Adipocyte (in vitro differentiated cells): ENCODE measurements at regions not wholly inside any gene's neighbourhood (a gene's known extent, or its start where the extent isn't known, plus 50 kb on each side); places are given as distances from the start of the nearest gene placed in this dataset.

ENCODE experiments used
- DNase-seq: peaks from one replicate; pipeline ENCODE4 v3.0.0-alpha.2; 2015; ENCODE audit warnings: low read depth
- H3K27me3 ChIP-seq: replicated peaks from 2 replicates; pipeline ENCODE4 v1.7.0; 2013; ENCODE audit warnings: mild to moderate bottlenecking, low read length, moderate library complexity; ENCODE audit not compliant: control insufficient read depth, insufficient read depth
- H3K36me3 ChIP-seq: 2 replicates; pipeline ENCODE4 v1.7.0; 2013; ENCODE audit warnings: low read length, mild to moderate bottlenecking, moderate library complexity; ENCODE audit not compliant: control insufficient read depth, insufficient read depth, severe bottlenecking
- H3K4me1 ChIP-seq: 2 replicates; pipeline ENCODE4 v1.7.0; 2013; ENCODE audit warnings: mild to moderate bottlenecking, low read length, moderate library complexity; ENCODE audit not compliant: control insufficient read depth, insufficient read depth
- H3K4me3 ChIP-seq: 2 replicates; pipeline ENCODE4 v1.7.0; 2013; ENCODE audit warnings: mild to moderate bottlenecking, low read length, moderate library complexity
- H3K9ac ChIP-seq: 2 replicates; pipeline ENCODE4 v1.7.0; 2013; ENCODE audit warnings: mild to moderate bottlenecking, low read length, moderate library complexity
- H3K9me3 ChIP-seq: 2 replicates; pipeline ENCODE4 v1.7.0; 2013; ENCODE audit warnings: mild to moderate bottlenecking, low read length, moderate library complexity; ENCODE audit not compliant: control insufficient read depth

GRCh38 chr6:134517868-134518267 lies 200.0 kb upstream of the SGK1 start:
- H3K9me3 ChIP-seq: no peaks in the 10 kb centered on the region
- H3K36me3 ChIP-seq: no peaks in the 10 kb centered on the region
- peaks cover 39% of the 10 kb centered on the region for H3K4me1 ChIP-seq
- H3K9ac ChIP-seq: peak overlapping the region; percentile 47
- H3K4me3 ChIP-seq: peak overlapping the region; percentile 59
- DNase-seq: no peak
- no peaks in the 10 kb centered on the region for H3K27me3 ChIP-seq

- DNase-seq: peak; percentile 74
These were observed 199.3 kb upstream of the SGK1 start for GRCh38 chr6:134517145-134517658.

GRCh38 chr6:134516582-134516981 lies 198.7 kb upstream of the SGK1 start:
- no peaks in the 10 kb centered on the region for H3K36me3 ChIP-seq
- peak overlapping the region; percentile 59 for H3K4me3 ChIP-seq
- peaks cover 39% of the 10 kb centered on the region for H3K4me1 ChIP-seq
- no peak overlapping the region for H3K9ac ChIP-seq
- no peak for DNase-seq
- H3K9me3 ChIP-seq: no peaks in the 10 kb centered on the region
- no peaks in the 10 kb centered on the region for H3K27me3 ChIP-seq

More at GRCh38 chr6:134517145-134517658, 199.3 kb upstream of the SGK1 start:
- Histone ChIP-seq H3K36me3 (no peaks in the 10 kb centered on the region), H3K4me1 (peaks cover 39% of the 10 kb centered on the region), H3K9ac (no peak overlapping the region), H3K4me3 (peak overlapping the region; percentile 59), H3K27me3 (no peaks in the 10 kb centered on the region), H3K9me3 (no peaks in the 10 kb centered on the region)

- Histone ChIP-seq H3K9me3 (no peaks in the 10 kb centered on the region), H3K36me3 (no peaks in the 10 kb centered on the region), H3K27me3 (no peaks in the 10 kb centered on the region), H3K9ac (no peak overlapping the region), H3K4me3 (no peak overlapping the region), H3K4me1 (peaks cover 34% of the 10 kb centered on the region)
- DNase-seq: no peak
These were observed 198.1 kb upstream of the SGK1 start for GRCh38 chr6:134515986-134516385.

- Histone ChIP-seq H3K9ac (no peak overlapping the region), H3K4me3 (no peak overlapping the region), H3K9me3 (no peaks in the 10 kb centered on the region), H3K27me3 (no peaks in the 10 kb centered on the region), H3K4me1 (peaks cover 24% of the 10 kb centered on the region), H3K36me3 (no peaks in the 10 kb centered on the region)
- no peak for DNase-seq
These were observed 195.1 kb upstream of the SGK1 start for GRCh38 chr6:134512981-134513391.

- no peaks in the 10 kb centered on the region for H3K9me3 ChIP-seq
- H3K27me3 ChIP-seq: no peaks in the 10 kb centered on the region
- peaks cover 16% of the 10 kb centered on the region for H3K4me1 ChIP-seq
- H3K4me3 ChIP-seq: no peak overlapping the region
- no peaks in the 10 kb centered on the region for H3K36me3 ChIP-seq
- no peak for DNase-seq
- H3K9ac ChIP-seq: no peak overlapping the region
These were observed 194.2 kb upstream of the SGK1 start for GRCh38 chr6:134511984-134512683.

- no peak for DNase-seq
These were observed 193.0 kb upstream of the SGK1 start for GRCh38 chr6:134510920-134511319.

GRCh38 chr6:134510142-134510541 lies 192.2 kb upstream of the SGK1 start:
- no peak for DNase-seq
- Histone ChIP-seq H3K9me3 (no peaks in the 10 kb centered on the region), H3K4me3 (no peak overlapping the region)

More at GRCh38 chr6:134510920-134511319, 193.0 kb upstream of the SGK1 start:
- no peaks in the 10 kb centered on the region for H3K9me3 ChIP-seq
- H3K4me3 ChIP-seq: no peak overlapping the region
- H3K9ac ChIP-seq: no peak overlapping the region
- H3K4me1 ChIP-seq: peaks cover 4% of the 10 kb centered on the region
- no peaks in the 10 kb centered on the region for H3K27me3 ChIP-seq
- H3K36me3 ChIP-seq: no peaks in the 10 kb centered on the region

GRCh38 chr6:134508862-134509498 lies 191.1 kb upstream of the SGK1 start:
- no peak overlapping the region for H3K4me3 ChIP-seq
- H3K36me3 ChIP-seq: no peaks in the 10 kb centered on the region
- no peak for DNase-seq
- H3K9me3 ChIP-seq: no peaks in the 10 kb centered on the region
- H3K4me1 ChIP-seq: peaks cover 3% of the 10 kb centered on the region
- H3K27me3 ChIP-seq: no peaks in the 10 kb centered on the region
- no peak overlapping the region for H3K9ac ChIP-seq

More at GRCh38 chr6:134510142-134510541, 192.2 kb upstream of the SGK1 start:
- Histone ChIP-seq H3K4me1 (no peaks in the 10 kb centered on the region), H3K9ac (no peak overlapping the region), H3K36me3 (no peaks in the 10 kb centered on the region), H3K27me3 (no peaks in the 10 kb centered on the region)

- Histone ChIP-seq H3K9ac (no peak overlapping the region), H3K27me3 (no peaks in the 10 kb centered on the region), H3K36me3 (no peaks in the 10 kb centered on the region), H3K4me1 (peaks cover 12% of the 10 kb centered on the region), H3K9me3 (no peaks in the 10 kb centered on the region), H3K4me3 (no peak overlapping the region)
- no peak for DNase-seq
These were observed 188.2 kb upstream of the SGK1 start for GRCh38 chr6:134506162-134506561.

- Histone ChIP-seq H3K36me3 (no peaks in the 10 kb centered on the region), H3K4me3 (no peak overlapping the region), H3K4me1 (peaks cover 12% of the 10 kb centered on the region), H3K9me3 (no peaks in the 10 kb centered on the region), H3K27me3 (no peaks in the 10 kb centered on the region), H3K9ac (no peak overlapping the region)
- no peak for DNase-seq
These were observed 185.8 kb upstream of the SGK1 start for GRCh38 chr6:134503585-134504281.
